Vagina (tissue), 2 donors: ENCODE measurements at regions not wholly inside any gene's neighbourhood (a gene's known extent, or its start where the extent isn't known, plus 50 kb on each side); places are given as distances from the start of the nearest gene placed in this dataset.

Experiments used
- CTCF ChIP-seq, 3 experiments: fragments of 450-650 bp in 2 of 3; fragments of 200-600 bp in 1 of 3; sonication (generic) in 1 of 3; IDR thresholded peaks; one replicate each; pipeline ENCODE4 v1.5.1; 2017 to 2019; ENCODE audit warnings: antibody characterized with exemption in 3 of 3, mild to moderate bottlenecking in 2 of 3, moderate library complexity in 2 of 3
- POLR2A ChIP-seq, 2 donors: fragments of 450-650 bp; IDR thresholded peaks; one replicate each; pipeline ENCODE4 v1.6.1; 2017; ENCODE audit warnings: antibody characterized with exemption in 2 of 2, mild to moderate bottlenecking in 2 of 2, moderate library complexity in 2 of 2
- POLR2AphosphoS5 ChIP-seq, 2 donors: sonication (generic); formaldehyde crosslinking; IDR thresholded peaks; one replicate each; pipeline ENCODE4 v1.9.0; 2017; ENCODE audit warnings: antibody characterized with exemption in 2 of 2, mild to moderate bottlenecking in 2 of 2, low read depth in 1 of 2; ENCODE audit not compliant: insufficient read depth in 1 of 2

GRCh38 chr22:19614536-19614863, 90.3 kb upstream of the CLDN5 start:
- TF ChIP-seq POLR2A (IDR thresholded peaks at IDR 0.05) (no peak), CTCF (IDR thresholded peaks at IDR 0.05) (no peak), POLR2AphosphoS5 (IDR thresholded peaks at IDR 0.05; ENCODE audit: insufficient read depth in 1 of 2, low read depth in 1 of 2) (no peak)
